ENCODE measurements at regions not wholly inside any gene's neighbourhood (a gene's known extent, or its start where the extent isn't known, plus 50 kb on each side); places are given as distances from the start of the nearest gene placed in this dataset.
A peak's percentile ranks its signal among the peaks of the same experiment; 100 is the strongest.

DNA sequence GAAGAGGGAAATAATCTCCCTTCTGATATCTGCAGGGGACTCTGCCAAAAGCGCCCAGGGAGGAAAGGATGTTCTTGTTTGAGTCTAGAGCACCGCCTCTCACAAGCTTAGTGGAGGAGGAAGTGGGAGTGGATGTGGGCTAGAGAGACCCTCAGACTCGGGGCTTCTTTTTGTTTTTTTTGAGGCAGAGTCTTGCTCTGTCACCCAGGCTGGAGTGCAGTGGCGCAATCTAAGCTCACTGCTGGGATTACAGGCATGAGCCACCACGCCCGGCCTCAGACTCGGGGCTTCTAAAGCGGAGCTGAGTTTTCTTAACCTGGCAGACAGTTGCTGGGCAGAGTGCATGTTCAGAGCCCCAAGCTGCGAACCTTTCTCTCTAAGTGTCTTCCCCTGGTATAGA, 310.8 kb downstream of the BMP7 start:
- no peak overlapping the region for H3K27ac ChIP-seq
- no peak overlapping the region for H3K4me3 ChIP-seq
- H3K9ac ChIP-seq = no peak overlapping the region
- peak overlapping the region; percentile 36; the same call in 1 of the 2 replicates for H3K4me2 ChIP-seq
- H4K20me1 ChIP-seq = no peaks in the 10 kb centered on the region
- no peaks in the 10 kb centered on the region for H3K27me3 ChIP-seq
- H3K36me3 ChIP-seq = no peaks in the 10 kb centered on the region
- peaks cover 31% of the 10 kb centered on the region for H3K4me1 ChIP-seq
- no peak for TF ChIP-seq Cebpa-rat (IDR thresholded peaks at IDR 0.05)
- H3K9me3 ChIP-seq = no peaks in the 10 kb centered on the region

DNA sequence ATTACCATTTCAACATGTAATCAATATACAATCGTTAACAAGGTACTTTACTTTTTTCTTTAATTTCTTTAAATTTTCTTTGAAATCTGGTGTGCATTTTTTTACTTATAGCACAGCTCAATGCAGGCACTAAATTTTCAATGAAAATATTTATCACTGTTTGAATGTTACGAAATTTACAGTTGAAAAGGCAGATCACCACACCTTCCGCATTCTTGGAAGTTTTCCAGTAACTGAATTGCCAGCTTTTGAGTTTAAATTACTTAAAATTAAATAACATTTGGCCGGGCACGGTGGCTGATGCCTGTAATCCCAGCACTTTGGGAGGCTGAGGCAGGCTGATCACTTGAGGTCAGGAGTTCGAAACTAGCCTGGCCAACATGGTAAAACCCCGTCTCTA, 309.9 kb downstream of the BMP7 start:
- Histone ChIP-seq H3K4me2 (peak overlapping the region; percentile 87; the same call in 1 of the 2 replicates), H3K27ac (no peak overlapping the region), H3K4me1 (peaks cover 31% of the 10 kb centered on the region), H3K9me3 (no peaks in the 10 kb centered on the region), H3K36me3 (no peaks in the 10 kb centered on the region), H4K20me1 (no peaks in the 10 kb centered on the region), H3K4me3 (no peak overlapping the region), H3K9ac (no peak overlapping the region), H3K27me3 (no peaks in the 10 kb centered on the region)
- no peak for TF ChIP-seq Cebpa-rat (IDR thresholded peaks at IDR 0.05)

DNA sequence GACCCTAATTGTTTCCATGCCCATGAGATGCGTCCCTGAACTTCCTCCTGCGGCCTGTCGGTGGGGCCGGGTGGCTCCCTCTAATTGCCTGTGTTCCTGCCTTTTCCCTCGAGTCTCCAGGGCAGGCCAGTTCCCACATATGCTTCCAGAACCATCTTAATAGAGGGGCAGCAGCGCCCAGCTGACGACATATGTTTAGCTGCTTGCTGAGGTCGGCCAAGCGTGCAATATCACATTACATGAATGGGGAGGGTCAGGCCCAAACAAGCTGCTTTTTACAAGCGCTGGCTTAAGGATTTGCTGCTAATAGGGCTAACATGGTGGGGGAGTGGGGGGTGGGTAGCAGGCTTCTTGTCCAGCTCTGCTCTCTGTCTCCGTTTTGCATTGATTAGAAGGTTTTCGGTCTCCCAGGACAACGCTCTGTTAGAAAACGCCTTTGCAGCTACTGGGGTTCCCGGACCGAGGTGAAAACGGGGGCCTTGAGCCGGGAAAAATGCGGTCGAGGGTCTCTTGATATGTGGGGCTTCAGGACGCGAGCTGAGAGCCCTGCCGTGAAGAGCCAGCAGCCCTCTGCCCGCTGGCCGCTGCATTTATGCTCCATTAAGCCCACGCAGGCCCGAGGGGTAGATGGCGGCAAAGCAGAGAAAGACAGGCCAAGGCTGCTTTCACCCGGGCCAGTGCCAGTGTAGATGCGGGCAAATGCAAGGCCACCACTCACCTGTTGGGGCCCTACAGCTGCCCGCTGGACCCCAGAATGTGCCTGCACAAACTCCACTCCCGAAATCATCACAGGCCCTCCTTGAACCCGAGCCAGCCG, 308.5 kb downstream of the BMP7 start:
- no peak for TF ChIP-seq Cebpa-rat (IDR thresholded peaks at IDR 0.05)
- Histone ChIP-seq H3K4me1 (peaks cover 31% of the 10 kb centered on the region), H3K9me3 (no peaks in the 10 kb centered on the region), H3K27me3 (no peaks in the 10 kb centered on the region), H3K9ac (no peak overlapping the region), H3K4me3 (0 out of 2 replicates have a peak overlapping the region, but pooled peaks have one; percentile 11), H3K27ac (no peak overlapping the region), H4K20me1 (no peaks in the 10 kb centered on the region), H3K4me2 (peak overlapping the region; percentile 87), H3K36me3 (no peaks in the 10 kb centered on the region)

DNA sequence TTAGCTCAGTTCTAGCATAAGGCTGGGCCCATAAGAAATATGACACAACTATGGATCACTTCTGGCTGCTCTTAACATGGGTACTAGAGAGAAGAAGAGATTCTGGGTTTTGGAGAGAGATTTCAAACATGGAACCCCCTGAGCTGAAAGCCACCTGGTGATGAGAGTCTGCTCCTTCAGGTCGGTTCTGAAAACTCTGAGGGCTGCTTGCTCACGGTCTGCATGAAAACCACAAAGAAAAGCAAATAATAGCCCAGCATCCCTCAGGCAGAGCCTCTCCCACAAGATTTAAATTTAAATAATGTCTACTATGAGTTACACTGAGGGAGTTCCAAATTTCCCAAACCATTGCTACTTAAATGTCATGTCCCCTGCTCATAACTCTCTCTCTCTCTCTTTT, 301.5 kb downstream of the BMP7 start:
- no peak overlapping the region for H3K4me3 ChIP-seq
- H3K4me2 ChIP-seq = no peak overlapping the region
- H3K27ac ChIP-seq = no peak overlapping the region
- no peaks in the 10 kb centered on the region for H4K20me1 ChIP-seq
- TF ChIP-seq Cebpa-rat (IDR thresholded peaks at IDR 0.05) = no peak
- no peaks in the 10 kb centered on the region for H3K9me3 ChIP-seq
- no peaks in the 10 kb centered on the region for H3K36me3 ChIP-seq
- H3K9ac ChIP-seq = no peak overlapping the region
- no peaks in the 10 kb centered on the region for H3K4me1 ChIP-seq
- H3K27me3 ChIP-seq = no peaks in the 10 kb centered on the region

DNA sequence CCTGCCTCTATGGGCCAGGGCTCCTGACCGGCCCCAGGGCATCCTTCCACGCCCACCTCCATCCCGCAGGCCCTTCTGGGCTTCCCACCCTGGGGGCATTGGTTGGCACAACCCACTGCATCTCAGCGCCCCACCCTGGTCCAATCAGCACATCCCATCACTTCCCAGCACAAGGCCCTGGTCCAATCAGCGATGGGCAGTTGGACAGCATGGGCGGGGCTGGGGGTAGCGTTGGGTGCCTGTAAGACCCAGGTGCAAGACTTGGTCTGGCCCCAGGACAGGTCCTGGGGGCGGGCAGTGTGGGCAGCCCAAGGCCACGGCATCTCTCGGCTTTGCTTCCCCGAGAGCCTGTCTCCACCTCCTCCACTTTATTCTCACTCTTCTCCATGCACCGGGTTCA, 298.5 kb downstream of the BMP7 start:
- Histone ChIP-seq H3K9ac (no peak overlapping the region), H3K27ac (no peak overlapping the region), H3K36me3 (no peaks in the 10 kb centered on the region), H3K9me3 (no peaks in the 10 kb centered on the region), H3K4me1 (no peaks in the 10 kb centered on the region), H3K4me3 (no peak overlapping the region), H3K4me2 (no peak overlapping the region), H3K27me3 (no peaks in the 10 kb centered on the region), H4K20me1 (no peaks in the 10 kb centered on the region)
- TF ChIP-seq Cebpa-rat (IDR thresholded peaks at IDR 0.05) = no peak

DNA sequence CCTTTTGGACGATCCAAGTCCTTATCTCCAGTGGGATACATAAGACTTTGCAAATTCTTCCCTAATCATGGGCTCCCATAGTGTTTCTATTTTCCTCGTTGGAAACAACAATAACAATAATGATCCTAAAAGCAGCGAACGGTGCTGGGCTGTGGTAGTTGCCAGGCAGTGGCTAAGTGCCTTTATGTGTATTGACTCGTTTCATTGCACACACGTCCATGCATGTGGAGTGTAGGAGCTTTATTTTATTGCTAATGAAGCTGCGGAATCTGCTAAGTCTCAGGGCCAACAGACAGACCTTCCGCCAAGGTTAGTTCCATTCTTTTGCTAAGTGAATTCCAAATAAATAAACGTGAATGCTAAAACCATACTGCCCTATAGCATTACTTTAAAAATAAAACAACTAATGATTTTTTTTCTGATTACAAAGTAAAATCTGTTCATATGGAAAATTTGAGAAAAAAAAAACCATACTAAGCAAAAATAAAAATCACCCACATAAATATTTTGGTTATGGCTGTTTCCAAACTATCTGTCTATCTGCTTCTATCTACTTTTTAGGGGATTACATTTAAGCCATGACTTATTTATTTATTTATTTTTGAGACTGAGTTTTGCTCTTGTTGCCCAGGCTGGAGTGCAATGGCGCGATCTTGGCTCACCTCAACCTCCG, 297.9 kb downstream of the BMP7 start:
- no peak overlapping the region for H3K4me3 ChIP-seq
- H3K27me3 ChIP-seq = peaks cover 5% of the 10 kb centered on the region; the same call in 1 of the 2 replicates
- no peak overlapping the region for H3K27ac ChIP-seq
- H3K4me2 ChIP-seq = no peak overlapping the region
- H3K9ac ChIP-seq = no peak overlapping the region
- no peaks in the 10 kb centered on the region for H3K36me3 ChIP-seq
- H4K20me1 ChIP-seq = no peaks in the 10 kb centered on the region
- H3K9me3 ChIP-seq = no peaks in the 10 kb centered on the region
- no peaks in the 10 kb centered on the region for H3K4me1 ChIP-seq
- no peak for TF ChIP-seq Cebpa-rat (IDR thresholded peaks at IDR 0.05)

DNA sequence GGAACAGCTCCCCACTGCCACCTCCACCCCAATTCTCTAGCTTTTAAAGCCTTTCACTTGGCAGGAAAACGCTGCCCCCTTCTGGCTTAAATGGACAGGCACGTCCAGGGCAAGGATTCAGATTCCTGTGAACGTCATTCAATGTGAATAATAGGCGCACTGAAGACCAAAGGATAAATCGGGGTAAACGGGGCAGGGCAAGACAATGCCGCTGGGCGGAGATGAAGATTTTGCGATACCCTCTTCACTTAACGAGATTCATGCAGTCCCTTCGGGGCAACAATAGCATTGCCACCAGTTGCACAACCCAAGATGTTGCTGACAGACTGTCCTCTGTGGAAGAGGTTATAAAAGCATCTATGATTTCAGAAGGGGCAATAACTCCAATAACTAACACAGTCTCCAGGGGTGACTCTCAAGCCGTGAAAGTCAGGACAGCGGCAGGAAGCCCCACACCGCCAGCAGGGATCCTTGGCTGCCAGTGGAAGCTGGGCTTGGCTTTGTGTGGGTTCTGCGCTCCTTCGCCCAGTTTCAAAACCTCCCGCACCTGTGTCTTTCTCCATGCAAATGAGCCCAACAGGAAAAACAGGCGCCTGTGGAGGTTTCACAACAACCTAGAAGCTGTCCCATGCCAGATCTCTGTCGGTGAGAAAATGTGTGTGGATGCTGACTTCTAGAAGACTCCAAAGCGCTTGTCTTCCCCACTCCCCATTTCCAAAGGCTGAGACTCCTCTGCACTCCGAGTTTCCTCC, 291.8 kb downstream of the BMP7 start:
- peaks cover 11% of the 10 kb centered on the region for H3K4me1 ChIP-seq
- H3K9me3 ChIP-seq = no peaks in the 10 kb centered on the region
- no peaks in the 10 kb centered on the region for H3K36me3 ChIP-seq
- no peak for TF ChIP-seq Cebpa-rat (IDR thresholded peaks at IDR 0.05)
- H3K27ac ChIP-seq = no peak overlapping the region
- peaks cover 34% of the 10 kb centered on the region for H3K27me3 ChIP-seq
- H3K4me3 ChIP-seq = no peak overlapping the region
- H3K9ac ChIP-seq = no peak overlapping the region
- no peaks in the 10 kb centered on the region for H4K20me1 ChIP-seq
- H3K4me2 ChIP-seq = peak overlapping the region; percentile 22

DNA sequence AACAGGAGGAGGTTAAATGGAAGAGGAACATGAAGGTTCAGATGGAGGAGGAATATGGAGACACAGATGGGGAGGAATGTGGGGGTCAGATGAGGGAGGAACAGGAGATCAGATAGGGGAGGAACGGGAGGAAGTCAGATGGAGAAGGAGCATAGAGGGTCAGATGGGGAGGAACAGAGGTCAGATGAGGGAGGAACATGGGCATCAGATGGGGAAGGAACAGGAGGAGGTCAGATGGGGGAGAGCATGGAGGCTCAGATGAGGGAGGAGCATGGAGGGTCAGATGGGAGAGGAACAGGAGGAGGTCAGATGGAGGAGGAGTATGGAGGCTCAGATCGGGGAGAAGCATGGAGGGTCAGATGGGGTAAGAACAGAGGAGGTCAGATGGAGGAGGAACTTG, 290.6 kb downstream of the BMP7 start:
- Histone ChIP-seq H3K4me3 (no peak overlapping the region), H3K9me3 (no peaks in the 10 kb centered on the region), H3K27me3 (peaks cover 34% of the 10 kb centered on the region), H3K27ac (no peak overlapping the region), H3K9ac (no peak overlapping the region), H3K4me2 (no peak overlapping the region), H3K36me3 (no peaks in the 10 kb centered on the region), H3K4me1 (peaks cover 11% of the 10 kb centered on the region), H4K20me1 (no peaks in the 10 kb centered on the region)
- no peak for TF ChIP-seq Cebpa-rat (IDR thresholded peaks at IDR 0.05)

DNA sequence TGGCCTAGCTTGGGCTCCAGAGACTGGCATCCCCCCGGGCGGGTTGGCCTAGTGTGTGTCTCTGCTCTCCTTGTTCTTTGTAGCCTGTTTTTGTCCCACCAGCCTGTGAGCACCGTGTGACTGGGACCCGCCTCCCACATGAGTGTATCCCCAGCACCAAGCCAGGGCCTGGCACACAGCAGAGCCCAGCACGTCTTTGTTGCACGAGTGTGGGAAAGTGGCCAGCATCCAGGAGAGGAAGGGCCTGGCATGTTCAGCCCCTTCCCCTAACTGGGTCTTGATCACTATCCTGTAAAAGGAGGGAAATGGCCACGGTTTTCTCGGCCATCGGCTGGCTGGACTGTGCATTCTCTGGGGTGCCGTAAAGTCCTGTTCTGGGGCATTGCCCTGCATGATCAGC, 290.1 kb downstream of the BMP7 start:
- H4K20me1 ChIP-seq = no peaks in the 10 kb centered on the region
- no peak overlapping the region for H3K27ac ChIP-seq
- H3K27me3 ChIP-seq = peaks cover 34% of the 10 kb centered on the region
- no peaks in the 10 kb centered on the region for H3K36me3 ChIP-seq
- peaks cover 11% of the 10 kb centered on the region for H3K4me1 ChIP-seq
- H3K4me3 ChIP-seq = no peak overlapping the region
- H3K4me2 ChIP-seq = no peak overlapping the region
- H3K9ac ChIP-seq = no peak overlapping the region
- no peak for TF ChIP-seq Cebpa-rat (IDR thresholded peaks at IDR 0.05)
- H3K9me3 ChIP-seq = no peaks in the 10 kb centered on the region

DNA sequence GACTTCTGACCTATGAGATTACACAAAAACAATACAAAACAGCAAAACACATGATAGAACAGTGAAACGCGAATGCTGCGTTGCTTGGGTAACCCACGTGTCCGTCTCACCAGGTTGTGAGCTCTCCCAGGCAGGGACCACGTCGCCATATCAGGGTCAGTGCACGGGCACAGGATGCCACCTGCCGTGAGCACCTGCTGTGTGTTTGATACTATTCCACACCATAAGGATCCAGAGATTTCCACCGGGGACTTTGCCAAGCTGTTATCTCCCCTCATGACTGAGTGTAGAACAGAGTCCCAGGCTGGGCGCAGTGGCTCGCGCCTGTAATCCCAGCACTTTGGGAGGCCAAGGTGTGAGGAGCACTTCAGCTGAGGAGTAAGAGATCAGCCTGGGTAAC, 288.0 kb downstream of the BMP7 start:
- no peaks in the 10 kb centered on the region for H4K20me1 ChIP-seq
- no peak for TF ChIP-seq Cebpa-rat (IDR thresholded peaks at IDR 0.05)
- no peak overlapping the region for H3K4me3 ChIP-seq
- no peak overlapping the region for H3K9ac ChIP-seq
- no peak overlapping the region for H3K4me2 ChIP-seq
- no peaks in the 10 kb centered on the region for H3K36me3 ChIP-seq
- peaks cover 29% of the 10 kb centered on the region for H3K27me3 ChIP-seq
- no peaks in the 10 kb centered on the region for H3K9me3 ChIP-seq
- peaks cover 11% of the 10 kb centered on the region for H3K4me1 ChIP-seq
- no peak overlapping the region for H3K27ac ChIP-seq

All from BLaER1 (cell line).